Natural killer cell (primary cell): ENCODE measurements at regions not wholly inside any gene's neighbourhood (a gene's known extent, or its start where the extent isn't known, plus 50 kb on each side); places are given as distances from the start of the nearest gene placed in this dataset.

Source experiments
- ATAC-seq, 3 donors: fragments of 150-1000 bp in 2 of 3; fragments of 200-7000 bp in 1 of 3; cut with Tn5 transposase; 1 replicate in 1 of 3; 2 replicates in 2 of 3; pipeline ENCODE4 v1.10.0; 2021; ENCODE audit warnings: mild to moderate bottlenecking in 2 of 3, moderate library complexity in 2 of 3
- DNase-seq, 2 donors: peaks; one replicate each; pipeline versions ENCODE4 v3.0.0 to v3.0.0-alpha.2; 2013 to 2021; ENCODE audit warnings: mixed read lengths in 1 of 2
- H3K27ac ChIP-seq: one replicate; pipeline ENCODE4 v1.5.1; 2013; ENCODE audit warnings: mild to moderate bottlenecking, low read length
- H3K27me3 ChIP-seq: one replicate; pipeline ENCODE4 v1.6.1; 2013; ENCODE audit warnings: low read length; ENCODE audit not compliant: control insufficient read depth, insufficient read depth
- H3K36me3 ChIP-seq: one replicate; pipeline ENCODE4 v1.6.1; 2013; ENCODE audit warnings: low read length; ENCODE audit not compliant: control insufficient read depth, insufficient read depth
- H3K4me1 ChIP-seq: one replicate; pipeline ENCODE4 v1.6.1; 2013; ENCODE audit warnings: low read length; ENCODE audit not compliant: control insufficient read depth, insufficient read depth
- H3K4me3 ChIP-seq: one replicate; pipeline ENCODE4 v1.5.1; 2013; ENCODE audit warnings: low read length
- H3K9me3 ChIP-seq: one replicate; pipeline ENCODE4 v1.6.1; 2013; ENCODE audit warnings: low read length; ENCODE audit not compliant: control insufficient read depth, insufficient read depth
- H3K27ac Mint-ChIP-seq, 2 donors: one replicate each; pipeline ENCODE4 v1.8.0; 2022; ENCODE audit warnings: mild to moderate bottlenecking in 2 of 2, mixed read lengths in 2 of 2, moderate library complexity in 1 of 2
- H3K27me3 Mint-ChIP-seq, 2 donors: one replicate each; pipeline ENCODE4 v1.8.0; 2022; ENCODE audit warnings: low read depth in 2 of 2, mixed read lengths in 2 of 2
- H3K36me3 Mint-ChIP-seq: one replicate; pipeline ENCODE4 v1.8.0; 2022; ENCODE audit warnings: mixed read lengths
- H3K4me1 Mint-ChIP-seq, 2 donors: one replicate each; pipeline ENCODE4 v1.8.0; 2022; ENCODE audit warnings: mixed read lengths in 2 of 2
- H3K4me3 Mint-ChIP-seq: one replicate; pipeline ENCODE4 v1.8.0; 2022; ENCODE audit warnings: mild to moderate bottlenecking, moderate library complexity, mixed read lengths
- H3K9me3 Mint-ChIP-seq, 2 donors: one replicate each; pipeline ENCODE4 v1.8.0; 2022; ENCODE audit warnings: mixed read lengths in 2 of 2
- WGBS: methylation state at CpG from one replicate; pipeline ENCODE4 v1.1.7; 2013; ENCODE audit warnings: missing lambda C conversion rate; ENCODE audit not compliant: insufficient coverage; 5-methylcytosine and 5-hydroxymethylcytosine counted together
- intact Hi-C: fragments of 100-400 bp; cut with micrococcal nuclease; formaldehyde crosslinking; loops from one replicate; pipeline ENCODE4 v1.14.2; 2022
- TF ChIP-seq, protein P1 (sequence below): fragments of 200-600 bp; IDR thresholded peaks from one replicate; pipeline ENCODE4 v1.8.0; 2022; ENCODE audit warnings: antibody characterized with exemption

DNA sequence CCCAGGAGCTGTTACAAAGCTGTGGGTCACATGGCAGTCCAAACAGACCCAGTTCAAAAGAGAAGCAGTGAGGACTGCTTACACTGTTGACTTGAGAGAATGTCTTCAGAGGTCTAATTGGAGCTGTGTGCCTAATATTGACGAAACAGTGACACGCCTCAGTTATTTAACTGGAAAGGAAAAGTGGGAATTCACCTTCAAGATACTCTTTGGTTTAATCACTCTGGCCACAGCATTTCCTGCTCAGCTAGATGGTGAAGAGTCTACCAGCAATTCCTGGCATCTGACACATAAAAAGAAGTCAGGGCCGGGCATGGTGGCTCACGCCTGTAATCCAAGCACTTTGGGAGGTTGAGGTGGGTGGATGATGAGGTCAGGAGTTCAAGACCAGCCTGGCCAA lies 326.4 kb downstream of the SV2B start:
- ATAC-seq (peak; percentile 55 to 77 (median 67)), DNase-seq (peak in 1 of 2 donors; percentile 54)
- H3K4me1 ChIP-seq, result peaks cover 23% of the 10 kb centered on the region
- no peaks in the 10 kb centered on the region for H3K36me3 ChIP-seq
- 52% methylated on average over 4 of the region's 4 CpGs for WGBS
- no peaks in the 10 kb centered on the region for H3K27me3 ChIP-seq
- Mint-ChIP-seq H3K27ac (no peak overlapping the region), H3K9me3 (peaks cover 0 to 2% of the 10 kb centered on the region in 2 donors), H3K4me1 (peaks cover 39 to 61% of the 10 kb centered on the region in 2 donors), H3K27me3 (peaks cover 13 to 28% of the 10 kb centered on the region in 2 donors), H3K4me3 (peak overlapping the region; percentile 22), H3K36me3 (no peaks in the 10 kb centered on the region)
- no peak overlapping the region for H3K27ac ChIP-seq
- TF ChIP-seq, protein P1, sequence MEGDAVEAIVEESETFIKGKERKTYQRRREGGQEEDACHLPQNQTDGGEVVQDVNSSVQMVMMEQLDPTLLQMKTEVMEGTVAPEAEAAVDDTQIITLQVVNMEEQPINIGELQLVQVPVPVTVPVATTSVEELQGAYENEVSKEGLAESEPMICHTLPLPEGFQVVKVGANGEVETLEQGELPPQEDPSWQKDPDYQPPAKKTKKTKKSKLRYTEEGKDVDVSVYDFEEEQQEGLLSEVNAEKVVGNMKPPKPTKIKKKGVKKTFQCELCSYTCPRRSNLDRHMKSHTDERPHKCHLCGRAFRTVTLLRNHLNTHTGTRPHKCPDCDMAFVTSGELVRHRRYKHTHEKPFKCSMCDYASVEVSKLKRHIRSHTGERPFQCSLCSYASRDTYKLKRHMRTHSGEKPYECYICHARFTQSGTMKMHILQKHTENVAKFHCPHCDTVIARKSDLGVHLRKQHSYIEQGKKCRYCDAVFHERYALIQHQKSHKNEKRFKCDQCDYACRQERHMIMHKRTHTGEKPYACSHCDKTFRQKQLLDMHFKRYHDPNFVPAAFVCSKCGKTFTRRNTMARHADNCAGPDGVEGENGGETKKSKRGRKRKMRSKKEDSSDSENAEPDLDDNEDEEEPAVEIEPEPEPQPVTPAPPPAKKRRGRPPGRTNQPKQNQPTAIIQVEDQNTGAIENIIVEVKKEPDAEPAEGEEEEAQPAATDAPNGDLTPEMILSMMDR, result no peak
- intact Hi-C loops, result loop anchor here (10.0 kb wide), 1 partner anchor 122 kb away; no protein-coding TSS in a partner anchor
- no peak overlapping the region for H3K4me3 ChIP-seq
- no peaks in the 10 kb centered on the region for H3K9me3 ChIP-seq

DNA sequence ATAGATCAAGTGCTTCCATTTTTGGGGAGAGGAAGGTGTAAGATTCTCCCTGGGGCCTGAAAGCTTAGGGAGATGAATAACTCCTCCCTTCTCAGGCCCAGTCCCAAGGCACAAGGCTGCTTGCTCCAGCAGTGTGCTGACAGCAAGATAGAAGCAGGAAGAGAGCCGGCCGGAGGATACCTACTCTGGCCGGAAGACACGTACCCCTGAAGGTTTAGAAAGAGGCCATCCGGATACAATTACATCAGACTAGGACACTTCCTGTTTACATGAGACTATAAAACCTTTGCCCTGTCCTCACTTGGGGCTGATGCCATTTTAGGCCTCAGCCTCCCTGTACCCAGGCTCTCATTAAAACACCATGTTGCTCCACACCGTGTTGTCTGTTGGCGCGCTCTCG lies 329.9 kb downstream of the SV2B start:
- H3K27me3 Mint-ChIP-seq, result peaks cover 17 to 23% of the 10 kb centered on the region in 2 donors
- Histone ChIP-seq H3K9me3 (no peaks in the 10 kb centered on the region), H3K27me3 (no peaks in the 10 kb centered on the region), H3K27ac (no peak overlapping the region), H3K4me1 (peaks cover 10% of the 10 kb centered on the region), H3K4me3 (no peak overlapping the region), H3K36me3 (no peaks in the 10 kb centered on the region)
- DNase-seq, result no peak
- no peak overlapping the region for H3K27ac Mint-ChIP-seq
- H3K9me3 Mint-ChIP-seq, result peaks cover 0 to 2% of the 10 kb centered on the region in 2 donors
- H3K4me3 Mint-ChIP-seq, result no peak overlapping the region
- H3K4me1 Mint-ChIP-seq, result peaks cover 9 to 30% of the 10 kb centered on the region in 2 donors
- TF ChIP-seq, protein P1, result no peak
- WGBS, result 96% methylated on average over 9 of the region's 9 CpGs
- intact Hi-C loops, result loop anchor here (10.0 kb wide), 1 partner anchor 125 kb away; no protein-coding TSS in a partner anchor
- no peaks in the 10 kb centered on the region for H3K36me3 Mint-ChIP-seq
- ATAC-seq, result no peak

DNA sequence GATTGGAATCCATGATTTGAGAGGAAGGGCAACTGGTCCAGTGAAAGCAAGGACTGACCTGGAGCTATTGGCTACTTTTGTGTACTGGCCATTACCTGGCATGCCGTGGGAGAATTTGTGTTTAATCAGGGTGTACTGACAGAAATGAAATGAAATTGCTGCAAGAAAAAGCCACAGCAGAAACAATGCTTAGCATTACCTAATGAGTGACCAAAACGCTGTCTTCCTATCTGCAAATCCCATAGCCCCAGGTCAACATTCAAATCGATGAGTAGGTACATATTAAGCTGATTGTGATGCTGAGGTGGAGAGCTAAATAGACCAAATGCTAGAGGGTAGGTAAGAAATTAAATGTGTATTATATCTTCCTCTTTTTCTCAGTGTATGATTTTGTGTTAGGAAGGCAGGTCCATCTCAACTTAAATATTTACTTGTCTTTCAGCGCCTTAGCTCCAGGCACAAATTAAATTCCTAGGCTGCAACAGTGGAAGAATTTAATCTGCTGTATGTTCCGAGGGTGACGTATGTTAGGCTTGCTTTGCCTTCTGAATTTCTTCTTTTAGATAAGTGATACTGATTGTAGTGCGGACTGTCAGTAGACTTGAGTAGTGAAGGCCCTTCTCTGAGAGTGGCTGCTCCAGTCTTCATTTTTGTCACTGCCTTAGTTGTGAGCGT lies 331.1 kb downstream of the SV2B start:
- Mint-ChIP-seq H3K27ac (no peak overlapping the region), H3K27me3 (peaks cover 14% of the 10 kb centered on the region in 2 donors), H3K4me1 (peaks cover 0 to 21% of the 10 kb centered on the region in 2 donors), H3K4me3 (no peak overlapping the region), H3K9me3 (no peaks in the 10 kb centered on the region), H3K36me3 (no peaks in the 10 kb centered on the region)
- intact Hi-C loops, result no loop called here
- no peak for DNase-seq
- 94% methylated on average over 8 of the region's 8 CpGs for WGBS
- Histone ChIP-seq H3K9me3 (no peaks in the 10 kb centered on the region), H3K27me3 (no peaks in the 10 kb centered on the region), H3K27ac (no peak overlapping the region), H3K36me3 (no peaks in the 10 kb centered on the region), H3K4me1 (peaks cover 10% of the 10 kb centered on the region), H3K4me3 (no peak overlapping the region)
- no peak for ATAC-seq
- TF ChIP-seq, protein P1, result no peak

DNA sequence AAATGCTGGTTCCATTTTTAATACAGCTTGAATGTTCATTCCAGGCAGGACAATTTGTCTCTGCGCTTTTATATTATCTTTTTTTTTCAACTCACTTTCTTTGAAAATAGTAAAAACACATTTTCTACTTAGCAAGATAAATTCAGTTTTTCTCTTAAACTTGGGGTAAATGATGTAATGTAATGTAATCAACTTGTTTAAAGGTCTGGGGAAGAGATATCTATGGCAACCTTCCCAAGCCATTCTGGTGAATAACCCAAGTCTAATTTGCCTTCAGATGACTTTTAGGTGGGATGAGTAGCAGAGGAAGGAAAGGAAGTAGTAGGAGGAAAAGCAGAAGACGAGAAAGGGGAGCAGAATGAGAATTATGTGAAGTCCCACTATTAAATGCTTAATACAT lies 335.1 kb downstream of the SV2B start:
- Histone ChIP-seq H3K36me3 (no peaks in the 10 kb centered on the region), H3K9me3 (no peaks in the 10 kb centered on the region), H3K4me1 (no peaks in the 10 kb centered on the region), H3K27me3 (no peaks in the 10 kb centered on the region), H3K27ac (no peak overlapping the region), H3K4me3 (no peak overlapping the region)
- 100% methylated on average over 1 of the region's 2 CpGs for WGBS
- H3K27me3 Mint-ChIP-seq, result peaks cover 4 to 6% of the 10 kb centered on the region in 2 donors
- DNase-seq, result no peak
- H3K4me3 Mint-ChIP-seq, result no peak overlapping the region
- H3K27ac Mint-ChIP-seq, result no peak overlapping the region
- H3K9me3 Mint-ChIP-seq, result no peaks in the 10 kb centered on the region
- intact Hi-C loops, result no loop called here
- peaks cover 9% of the 10 kb centered on the region in 2 donors for H3K4me1 Mint-ChIP-seq
- TF ChIP-seq, protein P1, result no peak
- no peak for ATAC-seq
- H3K36me3 Mint-ChIP-seq, result no peaks in the 10 kb centered on the region
